SK-N-SH (cell line): ENCODE measurements at regions not wholly inside any gene's neighbourhood (a gene's known extent, or its start where the extent isn't known, plus 50 kb on each side); places are given as distances from the start of the nearest gene placed in this dataset.

Experiments used
- CTCF ChIA-PET: fragments of 300-600, 350-600 bp; formaldehyde crosslinking; extraction: SDS; loops from one replicate; lab custom pipeline; 2021; lab: Yijun Ruan, JAX
- POLR2A ChIA-PET: fragments of 350-600 bp; sonication (Branson Sonifier 250); formaldehyde crosslinking; extraction: SDS; loops from one replicate; lab custom pipeline; 2020; ENCODE audit warnings: antibody characterized with exemption, inconsistent platforms; lab: Yijun Ruan, JAX
- DNase-seq: peaks from one replicate; pipeline ENCODE4 v3.0.0; 2012
- H2AFZ ChIP-seq: fragments of 200-600 bp; sonication (generic); 2 replicates; pipeline ENCODE4 v1.8.1; 2016; ENCODE audit warnings: antibody characterized with exemption, mild to moderate bottlenecking, low read depth
- H3F3A ChIP-seq: fragments of 200-600 bp; sonication (generic); replicated peaks from 2 replicates; pipeline ENCODE3; 2016; ENCODE audit warnings: antibody characterized with exemption, mild to moderate bottlenecking; ENCODE audit not compliant: insufficient read depth
- H3K27ac ChIP-seq, 2 experiments: fragments of 200-500 bp in 1 of 2; fragments of 200-600 bp in 1 of 2; sonication (Bioruptor generic) in 1 of 2; sonication (generic), shearing (Covaris generic) in 1 of 2; 2 replicates each; pipeline versions ENCODE4 v1.5.1 to v1.6.1; 2014 to 2016; ENCODE audit warnings: low read depth in 2 of 2, inconsistent platforms in 1 of 2, low read length in 1 of 2, mild to moderate bottlenecking in 1 of 2, mixed read lengths in 1 of 2
- H3K27me3 ChIP-seq: fragments of 200-600 bp; sonication (generic), shearing (Covaris generic); 2 replicates; pipeline ENCODE4 v1.6.1; 2016; ENCODE audit warnings: mixed run types; ENCODE audit not compliant: insufficient read depth
- H3K36me3 ChIP-seq, 2 experiments: fragments of 200-500 bp in 1 of 2; fragments of 200-600 bp in 1 of 2; sonication (Bioruptor generic) in 1 of 2; sonication (generic) in 1 of 2; replicated peaks in 1 of 2; 2 replicates each; pipeline versions ENCODE3 to v1.5.1; 2014 to 2016; ENCODE audit warnings: low read length in 1 of 2, mild to moderate bottlenecking in 1 of 2; ENCODE audit not compliant: insufficient read depth in 2 of 2, control insufficient read depth in 1 of 2
- H3K4me1 ChIP-seq, 2 experiments: fragments of 200-500 bp in 1 of 2; fragments of 200-600 bp in 1 of 2; sonication (Bioruptor generic) in 1 of 2; sonication (generic), shearing (Covaris generic) in 1 of 2; 2 replicates each; pipeline versions ENCODE4 v1.5.1 to v1.6.1; 2014 to 2016; ENCODE audit warnings: low read depth in 1 of 2, low read length in 1 of 2, mixed run types in 1 of 2; ENCODE audit not compliant: insufficient read depth in 2 of 2, control insufficient read depth in 1 of 2
- H3K4me2 ChIP-seq: fragments of 200-600 bp; sonication (generic), shearing (Covaris generic); 2 replicates; pipeline ENCODE4 v1.6.1; 2017; ENCODE audit warnings: mixed run types
- H3K4me3 ChIP-seq, 2 experiments: fragments of 200-500 bp in 1 of 2; fragments of 200-600 bp in 1 of 2; sonication (Bioruptor generic) in 1 of 2; sonication (generic), shearing (Covaris generic) in 1 of 2; 2 replicates each; pipeline versions ENCODE4 v1.5.1 to v1.8.1; 2014 to 2016; ENCODE audit warnings: low read depth in 2 of 2, inconsistent platforms in 1 of 2, low read length in 1 of 2, mild to moderate bottlenecking in 1 of 2, mixed read lengths in 1 of 2, moderate library complexity in 1 of 2
- H3K79me2 ChIP-seq: fragments of 200-600 bp; sonication (generic); 2 replicates; pipeline ENCODE4 v1.8.1; 2017; ENCODE audit warnings: mild to moderate bottlenecking; ENCODE audit not compliant: insufficient read depth
- H3K9ac ChIP-seq: fragments of 200-600 bp; sonication (generic); 2 replicates; pipeline ENCODE4 v1.6.1; 2017; ENCODE audit warnings: mixed run types
- H3K9me2 ChIP-seq: fragments of 200-600 bp; sonication (generic); 2 replicates; pipeline ENCODE4 v1.6.1; 2017; ENCODE audit warnings: mixed run types
- H3K9me3 ChIP-seq: fragments of 200-600 bp; sonication (generic); 2 replicates; pipeline ENCODE4 v1.6.1; 2017; ENCODE audit warnings: mixed run types, mild to moderate bottlenecking, moderate library complexity
- H4K20me1 ChIP-seq: fragments of 200-600 bp; sonication (generic); 2 replicates; pipeline ENCODE4 v1.6.1; 2017; ENCODE audit warnings: mild to moderate bottlenecking, mixed run types; ENCODE audit not compliant: insufficient read depth
- ELF1 ChIP-seq: IDR thresholded peaks from 2 replicates; pipeline ENCODE4 v1.4.0; 2012
- EP300 ChIP-seq, 2 experiments: IDR thresholded peaks; 2 replicates each; pipeline versions ENCODE4 v1.4.0 to v1.6.1; 2012; ENCODE audit warnings: borderline replicate concordance in 1 of 2, low read depth in 1 of 2, low read length in 1 of 2
- FOSL2 ChIP-seq: IDR thresholded peaks from 2 replicates; pipeline ENCODE4 v1.4.0; 2012; ENCODE audit warnings: low read depth, mild to moderate bottlenecking, moderate library complexity, borderline replicate concordance
- FOXM1 ChIP-seq: IDR thresholded peaks from 2 replicates; pipeline ENCODE4 v1.4.0; 2012; ENCODE audit warnings: low read depth, mild to moderate bottlenecking
- MAX ChIP-seq: IDR thresholded peaks from 2 replicates; pipeline ENCODE4 v1.4.0; 2012; ENCODE audit warnings: low read depth
- RFX5 ChIP-seq: IDR thresholded peaks from 2 replicates; pipeline ENCODE4 v1.6.1; 2012; ENCODE audit warnings: mild to moderate bottlenecking, improper control_type of control experiment, low read length
- SIN3A ChIP-seq: IDR thresholded peaks from 2 replicates; pipeline ENCODE4 v1.6.1; 2012; ENCODE audit warnings: low read depth, mild to moderate bottlenecking, low read length, moderate library complexity, borderline replicate concordance
- TAF1 ChIP-seq: IDR thresholded peaks from 2 replicates; pipeline ENCODE4 v1.6.1; 2012; ENCODE audit warnings: low read depth, mild to moderate bottlenecking, low read length, moderate library complexity, borderline replicate concordance
- TEAD4 ChIP-seq: IDR thresholded peaks from 2 replicates; pipeline ENCODE4 v1.4.0; 2012; ENCODE audit warnings: mild to moderate bottlenecking, borderline replicate concordance; ENCODE audit not compliant: insufficient read depth
- WGBS: methylation state at CpG from one replicate; pipeline ENCODE4 v1.1.6; 2017; ENCODE audit warnings: low lambda C conversion rate; 5-methylcytosine and 5-hydroxymethylcytosine counted together
- TF ChIP-seq, protein P1 (sequence below): IDR thresholded peaks from 2 replicates; pipeline ENCODE4 v1.4.0; 2012; ENCODE audit warnings: low read depth, borderline replicate concordance
- TF ChIP-seq, protein P2 (sequence below): fragments of 200-600 bp; sonication (generic); IDR thresholded peaks from 2 replicates; pipeline ENCODE4 v1.6.1; 2017; ENCODE audit warnings: antibody characterized with exemption, mild to moderate bottlenecking, moderate library complexity
- TF ChIP-seq, protein P3 (sequence below): IDR thresholded peaks from 2 replicates; pipeline ENCODE4; 2012
- TF ChIP-seq, protein P4 (sequence below): IDR thresholded peaks from 2 replicates; pipeline ENCODE4 v1.6.1; 2012; ENCODE audit warnings: mild to moderate bottlenecking, low read depth, low read length, moderate library complexity

GRCh38 chr5:174664180-174664850 is 60.1 kb upstream of the MSX2 start (continued):
- TF ChIP-seq, protein P1, sequence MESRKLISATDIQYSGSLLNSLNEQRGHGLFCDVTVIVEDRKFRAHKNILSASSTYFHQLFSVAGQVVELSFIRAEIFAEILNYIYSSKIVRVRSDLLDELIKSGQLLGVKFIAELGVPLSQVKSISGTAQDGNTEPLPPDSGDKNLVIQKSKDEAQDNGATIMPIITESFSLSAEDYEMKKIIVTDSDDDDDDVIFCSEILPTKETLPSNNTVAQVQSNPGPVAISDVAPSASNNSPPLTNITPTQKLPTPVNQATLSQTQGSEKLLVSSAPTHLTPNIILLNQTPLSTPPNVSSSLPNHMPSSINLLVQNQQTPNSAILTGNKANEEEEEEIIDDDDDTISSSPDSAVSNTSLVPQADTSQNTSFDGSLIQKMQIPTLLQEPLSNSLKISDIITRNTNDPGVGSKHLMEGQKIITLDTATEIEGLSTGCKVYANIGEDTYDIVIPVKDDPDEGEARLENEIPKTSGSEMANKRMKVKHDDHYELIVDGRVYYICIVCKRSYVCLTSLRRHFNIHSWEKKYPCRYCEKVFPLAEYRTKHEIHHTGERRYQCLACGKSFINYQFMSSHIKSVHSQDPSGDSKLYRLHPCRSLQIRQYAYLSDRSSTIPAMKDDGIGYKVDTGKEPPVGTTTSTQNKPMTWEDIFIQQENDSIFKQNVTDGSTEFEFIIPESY = no peak
- no peak for TF ChIP-seq RFX5

- no peaks in the 10 kb centered on the region for H4K20me1 ChIP-seq
- H3K36me3 ChIP-seq = no peaks in the 10 kb centered on the region
- no peaks in the 10 kb centered on the region for H3K27me3 ChIP-seq
- H3K9ac ChIP-seq = no peak overlapping the region
- CTCF ChIA-PET = no interaction called here
- WGBS = 11% methylated on average over 2 of the region's 2 CpGs
- H3K4me1 ChIP-seq = no peaks in the 10 kb centered on the region
- H3K9me2 ChIP-seq = no peaks in the 10 kb centered on the region
- no peaks in the 10 kb centered on the region for H3K79me2 ChIP-seq
- POLR2A ChIA-PET = no interaction called here
- H3K9me3 ChIP-seq = no peaks in the 10 kb centered on the region
- TF ChIP-seq TAF1 (no peak), MAX (no peak), FOSL2 (no peak), SIN3A (no peak), RFX5 (no peak), EP300 (IDR thresholded peaks at IDR 0.05; ENCODE audit: borderline replicate concordance in 1 of 2, low read depth in 1 of 2, low read length in 1 of 2) (no peak), FOXM1 (no peak)
- TF ChIP-seq, protein P1 = no peak
- H3F3A ChIP-seq = no peaks in the 10 kb centered on the region
- H3K4me2 ChIP-seq = no peak overlapping the region
- no peak overlapping the region for H2AFZ ChIP-seq
- no peak overlapping the region for H3K4me3 ChIP-seq
- DNase-seq = no peak
- H3K27ac ChIP-seq = no peak overlapping the region
Measured at GRCh38 chr5:174665347-174665746, 59.0 kb upstream of the MSX2 start.

- no peak for DNase-seq
- H4K20me1 ChIP-seq = no peaks in the 10 kb centered on the region
- H3K36me3 ChIP-seq = no peaks in the 10 kb centered on the region
- no peaks in the 10 kb centered on the region for H3K27me3 ChIP-seq
- no peak overlapping the region for H3K9ac ChIP-seq
- no peak overlapping the region for H2AFZ ChIP-seq
- H3K27ac ChIP-seq = no peak overlapping the region
- 49% methylated on average over 2 of the region's 2 CpGs for WGBS
- H3F3A ChIP-seq = no peaks in the 10 kb centered on the region
- no peaks in the 10 kb centered on the region for H3K9me3 ChIP-seq
- H3K4me2 ChIP-seq = no peak overlapping the region
- no peaks in the 10 kb centered on the region for H3K4me1 ChIP-seq
- H3K79me2 ChIP-seq = no peaks in the 10 kb centered on the region
- no peaks in the 10 kb centered on the region for H3K9me2 ChIP-seq
- POLR2A ChIA-PET = no interaction called here
- no peak overlapping the region for H3K4me3 ChIP-seq
- CTCF ChIA-PET = interaction anchor here (1.2 kb wide), 1 partner anchor 9 kb away, joined by 3 read pairs; no protein-coding TSS in a partner anchor
- TF ChIP-seq, protein P2, sequence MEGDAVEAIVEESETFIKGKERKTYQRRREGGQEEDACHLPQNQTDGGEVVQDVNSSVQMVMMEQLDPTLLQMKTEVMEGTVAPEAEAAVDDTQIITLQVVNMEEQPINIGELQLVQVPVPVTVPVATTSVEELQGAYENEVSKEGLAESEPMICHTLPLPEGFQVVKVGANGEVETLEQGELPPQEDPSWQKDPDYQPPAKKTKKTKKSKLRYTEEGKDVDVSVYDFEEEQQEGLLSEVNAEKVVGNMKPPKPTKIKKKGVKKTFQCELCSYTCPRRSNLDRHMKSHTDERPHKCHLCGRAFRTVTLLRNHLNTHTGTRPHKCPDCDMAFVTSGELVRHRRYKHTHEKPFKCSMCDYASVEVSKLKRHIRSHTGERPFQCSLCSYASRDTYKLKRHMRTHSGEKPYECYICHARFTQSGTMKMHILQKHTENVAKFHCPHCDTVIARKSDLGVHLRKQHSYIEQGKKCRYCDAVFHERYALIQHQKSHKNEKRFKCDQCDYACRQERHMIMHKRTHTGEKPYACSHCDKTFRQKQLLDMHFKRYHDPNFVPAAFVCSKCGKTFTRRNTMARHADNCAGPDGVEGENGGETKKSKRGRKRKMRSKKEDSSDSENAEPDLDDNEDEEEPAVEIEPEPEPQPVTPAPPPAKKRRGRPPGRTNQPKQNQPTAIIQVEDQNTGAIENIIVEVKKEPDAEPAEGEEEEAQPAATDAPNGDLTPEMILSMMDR = no peak
- TF ChIP-seq ELF1 (no peak), TEAD4 (no peak), MAX (no peak)
- TF ChIP-seq, protein P3, sequence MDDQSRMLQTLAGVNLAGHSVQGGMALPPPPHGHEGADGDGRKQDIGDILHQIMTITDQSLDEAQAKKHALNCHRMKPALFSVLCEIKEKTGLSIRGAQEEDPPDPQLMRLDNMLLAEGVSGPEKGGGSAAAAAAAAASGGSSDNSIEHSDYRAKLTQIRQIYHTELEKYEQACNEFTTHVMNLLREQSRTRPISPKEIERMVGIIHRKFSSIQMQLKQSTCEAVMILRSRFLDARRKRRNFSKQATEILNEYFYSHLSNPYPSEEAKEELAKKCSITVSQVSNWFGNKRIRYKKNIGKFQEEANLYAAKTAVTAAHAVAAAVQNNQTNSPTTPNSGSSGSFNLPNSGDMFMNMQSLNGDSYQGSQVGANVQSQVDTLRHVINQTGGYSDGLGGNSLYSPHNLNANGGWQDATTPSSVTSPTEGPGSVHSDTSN = no peak
- TF ChIP-seq, protein P4, sequence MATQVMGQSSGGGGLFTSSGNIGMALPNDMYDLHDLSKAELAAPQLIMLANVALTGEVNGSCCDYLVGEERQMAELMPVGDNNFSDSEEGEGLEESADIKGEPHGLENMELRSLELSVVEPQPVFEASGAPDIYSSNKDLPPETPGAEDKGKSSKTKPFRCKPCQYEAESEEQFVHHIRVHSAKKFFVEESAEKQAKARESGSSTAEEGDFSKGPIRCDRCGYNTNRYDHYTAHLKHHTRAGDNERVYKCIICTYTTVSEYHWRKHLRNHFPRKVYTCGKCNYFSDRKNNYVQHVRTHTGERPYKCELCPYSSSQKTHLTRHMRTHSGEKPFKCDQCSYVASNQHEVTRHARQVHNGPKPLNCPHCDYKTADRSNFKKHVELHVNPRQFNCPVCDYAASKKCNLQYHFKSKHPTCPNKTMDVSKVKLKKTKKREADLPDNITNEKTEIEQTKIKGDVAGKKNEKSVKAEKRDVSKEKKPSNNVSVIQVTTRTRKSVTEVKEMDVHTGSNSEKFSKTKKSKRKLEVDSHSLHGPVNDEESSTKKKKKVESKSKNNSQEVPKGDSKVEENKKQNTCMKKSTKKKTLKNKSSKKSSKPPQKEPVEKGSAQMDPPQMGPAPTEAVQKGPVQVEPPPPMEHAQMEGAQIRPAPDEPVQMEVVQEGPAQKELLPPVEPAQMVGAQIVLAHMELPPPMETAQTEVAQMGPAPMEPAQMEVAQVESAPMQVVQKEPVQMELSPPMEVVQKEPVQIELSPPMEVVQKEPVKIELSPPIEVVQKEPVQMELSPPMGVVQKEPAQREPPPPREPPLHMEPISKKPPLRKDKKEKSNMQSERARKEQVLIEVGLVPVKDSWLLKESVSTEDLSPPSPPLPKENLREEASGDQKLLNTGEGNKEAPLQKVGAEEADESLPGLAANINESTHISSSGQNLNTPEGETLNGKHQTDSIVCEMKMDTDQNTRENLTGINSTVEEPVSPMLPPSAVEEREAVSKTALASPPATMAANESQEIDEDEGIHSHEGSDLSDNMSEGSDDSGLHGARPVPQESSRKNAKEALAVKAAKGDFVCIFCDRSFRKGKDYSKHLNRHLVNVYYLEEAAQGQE = no peak
Measured at GRCh38 chr5:174667526-174667925, 56.9 kb upstream of the MSX2 start.
